IPS DF 4.7 (cell line): ENCODE measurements at regions not wholly inside any gene's neighbourhood (a gene's known extent, or its start where the extent isn't known, plus 50 kb on each side); places are given as distances from the start of the nearest gene placed in this dataset.

ENCODE experiments used
- DNase-seq: peaks from one replicate; pipeline ENCODE4 v3.0.0-alpha.2; 2013; ENCODE audit warnings: low spot score; ENCODE audit errors: extremely low read depth

- DNase-seq, result peak; percentile 66
These were observed 250.1 kb upstream of the VRK2 start for GRCh38 chr2:57796527-57796926.

GRCh38 chr2:57798346-57798745 lies 248.3 kb upstream of the VRK2 start:
- DNase-seq, result no peak

DNA sequence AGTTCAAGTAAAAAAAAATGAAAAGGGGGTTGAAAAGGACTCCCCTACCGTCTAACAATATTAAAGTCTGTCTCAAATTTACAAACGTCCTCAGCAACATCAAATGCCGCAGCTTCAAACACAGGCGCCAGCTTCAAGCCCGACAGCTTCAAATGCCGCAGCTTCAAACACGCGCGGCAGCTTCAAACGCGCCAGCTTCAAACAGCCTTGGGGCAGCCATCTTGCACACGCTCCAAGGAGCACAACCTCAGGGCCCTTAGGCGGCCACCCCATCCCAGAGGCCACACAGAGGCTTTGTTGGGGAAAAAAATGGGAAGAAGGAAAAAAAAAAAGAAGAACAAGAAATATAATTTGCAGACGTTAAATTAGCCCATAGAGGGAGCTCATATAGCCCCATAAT lies 244.4 kb upstream of the VRK2 start:
- DNase-seq, result no peak

DNA sequence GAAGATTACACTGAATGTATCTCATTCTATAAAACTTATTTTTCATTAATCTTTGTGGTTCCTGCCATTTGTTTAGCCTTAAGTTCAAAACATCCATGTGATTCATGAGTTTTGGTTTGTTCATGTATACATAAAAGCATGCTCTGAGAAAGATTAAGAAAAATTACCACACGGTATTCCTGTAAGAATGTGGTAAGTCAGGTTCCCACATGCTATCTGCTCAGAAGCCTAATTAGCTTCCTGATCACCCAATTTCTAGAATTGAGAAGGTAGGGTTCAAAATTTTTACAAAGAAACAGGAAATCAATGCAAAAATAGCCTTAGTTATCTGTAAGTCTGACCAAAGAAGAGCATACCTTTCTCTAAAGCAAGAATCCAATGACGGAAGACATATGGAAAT lies 241.6 kb upstream of the VRK2 start:
- no peak for DNase-seq

DNA sequence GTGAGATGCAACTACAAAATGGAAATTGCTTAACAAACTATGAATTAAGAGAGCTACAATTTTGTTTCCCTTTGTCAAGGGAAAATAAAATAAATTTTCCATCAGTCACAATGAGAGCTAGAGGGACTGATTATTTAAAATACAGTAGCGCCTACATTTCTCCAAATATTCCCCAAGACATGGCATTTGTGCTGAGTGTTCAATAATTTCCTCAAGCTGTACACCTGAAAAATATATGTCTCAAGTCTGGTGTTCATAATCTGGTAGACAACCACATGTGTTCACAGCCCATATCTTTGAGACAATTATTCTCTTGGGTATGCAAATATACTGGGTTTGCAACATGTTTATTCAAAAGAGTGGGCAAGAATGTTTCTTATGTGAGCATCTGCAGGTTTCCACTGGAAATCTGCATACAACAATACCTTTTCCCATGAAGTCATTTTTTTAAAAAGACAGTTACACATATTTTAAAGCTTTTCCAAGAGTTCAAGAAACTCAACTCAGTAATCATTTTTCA lies 240.1 kb upstream of the VRK2 start:
- DNase-seq, result no peak

DNA sequence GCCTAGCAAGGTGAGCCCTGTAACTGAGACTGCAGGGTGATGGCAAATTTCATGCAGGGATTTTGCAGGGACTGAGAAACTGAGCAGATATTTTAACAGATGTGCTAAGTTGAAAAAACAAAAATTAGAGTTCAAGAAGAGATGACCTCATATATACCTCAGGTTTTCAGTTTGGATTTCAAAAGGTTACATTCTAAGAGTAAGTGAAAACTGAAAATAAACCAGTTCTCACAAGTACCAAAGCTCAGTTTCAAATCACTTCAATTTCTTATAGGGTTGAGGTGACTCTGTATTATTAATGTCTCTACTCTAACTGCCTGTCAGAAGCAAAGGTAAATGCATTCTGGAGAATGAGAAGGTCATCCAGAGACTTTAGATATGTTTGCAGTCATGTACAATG lies 237.4 kb upstream of the VRK2 start:
- DNase-seq, result no peak

- no peak for DNase-seq
These were observed 225.5 kb upstream of the VRK2 start for GRCh38 chr2:57821088-57821487.

GRCh38 chr2:57828221-57828620 lies 218.4 kb upstream of the VRK2 start:
- DNase-seq, result no peak

- no peak for DNase-seq
These were observed 211.9 kb upstream of the VRK2 start for GRCh38 chr2:57834666-57835065.

DNA sequence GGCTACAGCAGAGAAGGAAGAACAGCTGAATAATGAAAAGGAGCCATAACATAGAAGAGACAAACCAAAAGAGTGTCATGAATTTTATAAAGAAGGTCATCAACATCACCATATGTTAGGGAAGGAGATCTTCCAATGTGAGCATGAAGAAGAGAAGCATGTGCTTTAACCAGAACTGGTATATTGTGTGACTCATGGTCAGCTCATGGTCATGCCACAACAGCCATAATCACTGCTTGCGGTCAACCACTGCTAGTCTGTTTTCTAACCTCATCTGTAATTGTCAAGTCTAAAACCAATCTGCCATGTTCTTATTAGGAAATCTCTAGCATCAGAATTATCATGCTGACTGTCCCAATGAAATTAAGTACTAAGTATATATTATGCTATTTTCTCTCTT lies 204.1 kb upstream of the VRK2 start:
- no peak for DNase-seq

- DNase-seq, result no peak
These were observed 203.4 kb upstream of the VRK2 start for GRCh38 chr2:57843158-57843557.

DNA sequence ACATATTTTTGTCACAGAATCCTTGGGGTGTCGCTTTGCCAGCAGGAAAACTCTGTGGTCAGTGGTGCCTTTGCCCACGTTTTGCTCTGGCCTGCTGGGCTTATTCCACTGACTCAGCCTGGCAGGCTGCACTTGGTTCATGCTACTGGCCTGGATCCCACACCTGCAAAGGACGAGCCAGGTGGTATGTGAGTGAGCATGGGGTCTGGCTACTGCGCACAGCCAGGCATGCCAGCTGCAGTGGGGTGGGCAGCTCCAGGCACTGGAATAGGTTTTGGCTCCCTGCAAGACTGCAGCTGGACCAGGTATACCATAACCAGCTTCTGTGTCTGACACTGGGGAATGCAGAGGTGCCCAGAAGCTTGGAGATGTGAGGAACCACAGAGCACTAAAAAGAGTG lies 197.9 kb upstream of the VRK2 start:
- DNase-seq, result no peak

GRCh38 chr2:57849843-57850242 lies 196.8 kb upstream of the VRK2 start:
- DNase-seq, result no peak

GRCh38 chr2:57850415-57851130 lies 196.0 kb upstream of the VRK2 start:
- DNase-seq, result no peak

GRCh38 chr2:57855212-57855611 lies 191.4 kb upstream of the VRK2 start:
- DNase-seq, result no peak

- DNase-seq, result no peak
These were observed 186.9 kb upstream of the VRK2 start for GRCh38 chr2:57859755-57860154.

- DNase-seq, result no peak
These were observed 184.5 kb upstream of the VRK2 start for GRCh38 chr2:57862153-57862552.

DNA sequence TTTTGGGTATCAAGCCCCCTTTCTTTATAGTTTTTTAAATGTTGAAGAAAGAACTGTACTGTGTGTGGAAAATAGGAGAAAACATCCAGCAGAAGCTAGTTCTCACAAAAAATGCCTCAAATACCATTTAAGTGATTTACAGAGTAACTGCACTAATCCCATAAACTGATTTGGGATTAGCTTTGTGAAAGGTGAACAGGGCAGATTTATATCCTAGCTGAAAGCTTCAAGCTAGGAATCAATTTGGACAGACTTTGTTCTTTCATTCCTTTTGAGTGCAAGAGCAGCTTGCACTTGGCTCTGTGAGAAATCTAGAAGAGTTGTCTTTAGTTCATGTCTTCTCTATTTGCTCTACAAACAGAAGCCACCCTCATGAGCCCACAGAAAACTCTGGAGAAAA lies 183.9 kb upstream of the VRK2 start:
- DNase-seq, result no peak

GRCh38 chr2:57864926-57865325 lies 181.7 kb upstream of the VRK2 start:
- no peak for DNase-seq

GRCh38 chr2:57867730-57868129 lies 178.9 kb upstream of the VRK2 start:
- DNase-seq, result no peak

DNA sequence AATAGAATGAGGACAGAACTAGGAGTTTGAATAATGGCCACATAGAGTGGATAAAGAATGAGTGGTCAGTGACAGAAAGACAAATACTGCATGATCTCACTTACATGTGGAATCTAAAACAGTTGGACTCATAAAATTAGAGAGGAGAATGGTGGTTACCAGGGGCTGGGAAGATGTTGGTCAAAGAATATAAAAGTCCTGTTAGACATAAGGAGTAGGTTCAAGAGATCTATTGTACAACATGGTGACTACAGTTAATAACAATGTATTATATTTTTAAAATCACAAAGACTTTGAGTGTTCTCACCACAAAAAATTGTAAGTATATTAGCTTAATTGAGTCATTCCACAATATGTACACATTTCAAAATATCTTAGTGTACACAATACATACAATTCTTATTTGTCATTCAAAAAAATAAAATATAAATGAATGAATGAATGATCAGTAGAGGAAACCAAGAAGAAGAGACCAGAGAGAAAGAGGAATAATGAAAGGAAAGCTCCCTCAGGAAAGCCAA lies 177.9 kb upstream of the VRK2 start:
- no peak for DNase-seq

- DNase-seq, result no peak
These were observed 176.8 kb upstream of the VRK2 start for GRCh38 chr2:57869758-57870344.

DNA sequence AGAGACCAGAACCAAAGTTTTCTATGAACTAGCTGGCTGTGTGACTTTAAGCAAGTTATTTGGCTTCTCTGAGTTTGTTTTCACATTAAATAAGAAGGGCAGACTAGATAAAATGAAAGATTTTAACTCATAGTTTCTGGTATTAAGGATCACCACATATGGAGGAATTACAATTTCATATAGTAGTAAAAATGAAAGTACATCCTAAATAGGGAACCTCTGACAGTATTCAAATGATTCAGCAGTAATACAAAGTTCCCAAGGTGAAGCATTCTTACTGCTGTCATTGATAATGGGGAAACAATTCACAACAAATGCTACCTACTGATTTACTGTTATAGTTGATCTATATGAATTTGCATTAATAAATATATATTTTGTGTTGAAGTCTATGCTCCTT lies 170.3 kb upstream of the VRK2 start:
- DNase-seq, result no peak
